ENCODE measurements at regions not wholly inside any gene's neighbourhood (a gene's known extent, or its start where the extent isn't known, plus 50 kb on each side); places are given as distances from the start of the nearest gene placed in this dataset.
"Not testable (repeated sequence)": the region's sequence is repeated elsewhere in the genome, so short reads cannot be mapped to it uniquely, and the experiment has no call there.

DNA sequence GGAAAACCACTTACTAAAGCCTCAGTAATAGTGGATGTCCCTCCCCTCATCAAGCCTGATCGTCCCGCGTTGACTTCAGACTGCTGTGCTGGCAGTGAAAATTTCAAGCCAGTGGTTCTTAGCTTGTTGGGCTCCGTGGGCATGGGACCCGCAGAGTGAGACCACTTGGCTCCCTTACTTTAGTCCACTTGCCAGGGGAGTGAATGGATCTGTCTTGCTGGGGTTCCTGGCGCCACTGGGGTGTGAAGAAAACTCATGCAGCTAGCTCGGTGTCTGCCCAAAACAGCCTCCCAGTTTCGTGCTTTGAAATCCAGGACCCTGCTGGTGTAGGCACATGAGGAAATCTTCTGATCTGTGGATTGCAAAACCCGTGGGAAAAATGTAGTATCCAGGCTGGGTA lies 480.0 kb upstream of the IZUMO3 start:
- no peak for DNase-seq

DNA sequence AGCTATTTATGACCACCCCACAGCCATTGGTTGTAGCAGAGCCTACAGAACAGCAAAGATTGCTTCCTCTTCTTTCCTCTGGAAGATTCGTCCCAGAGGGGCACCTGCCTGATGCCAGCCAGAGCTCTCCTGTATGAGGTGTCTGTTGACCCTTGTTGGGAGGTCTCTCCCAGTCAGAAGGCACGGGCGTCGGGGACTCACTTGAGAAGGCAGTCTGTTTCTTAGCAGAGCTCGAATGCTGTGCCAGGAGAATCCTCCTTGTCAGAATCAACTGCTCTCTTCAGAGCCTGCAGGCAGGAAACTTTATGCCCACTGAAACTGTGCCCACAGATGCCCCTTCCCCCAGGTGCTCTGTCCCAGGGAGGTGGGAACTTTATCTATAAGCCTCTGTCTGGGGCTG lies 479.5 kb upstream of the IZUMO3 start:
- DNase-seq = no peak

DNA sequence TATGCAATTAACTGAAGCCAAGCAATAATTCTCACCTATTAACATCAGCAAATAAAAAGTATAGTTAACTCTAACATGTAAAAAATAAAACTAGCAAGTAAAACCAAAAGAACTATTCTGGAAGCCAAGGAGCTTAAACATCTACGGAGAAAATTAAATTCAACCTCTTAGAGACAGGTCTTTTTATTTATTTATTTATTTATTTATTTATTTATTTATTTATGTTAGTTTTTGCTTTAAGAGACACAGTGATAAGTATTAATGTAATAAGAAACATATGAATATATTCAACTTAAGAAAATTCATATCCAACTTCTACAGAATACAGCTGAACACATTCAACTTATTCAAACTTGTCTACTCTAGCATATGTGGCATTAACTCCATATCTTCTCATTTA lies 472.1 kb upstream of the IZUMO3 start:
- DNase-seq = no peak

DNA sequence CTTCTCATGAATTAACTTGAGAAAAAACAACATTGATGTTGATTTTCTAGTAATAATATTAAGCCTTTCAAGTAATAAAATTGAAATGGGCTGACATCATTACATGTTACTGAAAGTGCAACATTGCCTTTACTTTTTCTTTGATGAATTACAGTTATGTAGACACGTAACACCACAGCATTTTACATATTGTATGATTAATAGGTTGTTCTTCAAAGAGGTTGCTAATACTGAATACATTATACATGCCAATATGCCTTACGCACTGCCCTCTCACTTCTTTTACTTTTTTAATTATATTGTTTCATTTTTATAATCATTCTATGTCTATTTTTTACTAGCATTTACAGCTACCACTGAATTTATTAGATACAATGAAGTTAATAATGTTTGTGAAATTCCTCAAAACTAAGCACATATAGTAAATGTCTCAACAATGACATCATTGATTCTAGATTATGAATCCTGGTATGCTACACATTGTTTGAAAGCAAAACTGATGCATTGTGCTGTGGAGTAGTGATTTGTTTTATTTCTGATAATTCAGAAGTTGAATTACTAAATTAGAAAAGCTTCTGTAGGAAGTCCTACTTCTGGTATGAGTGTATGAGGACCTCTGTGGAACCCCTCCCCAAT lies 464.4 kb upstream of the IZUMO3 start:
- DNase-seq = no peak

DNA sequence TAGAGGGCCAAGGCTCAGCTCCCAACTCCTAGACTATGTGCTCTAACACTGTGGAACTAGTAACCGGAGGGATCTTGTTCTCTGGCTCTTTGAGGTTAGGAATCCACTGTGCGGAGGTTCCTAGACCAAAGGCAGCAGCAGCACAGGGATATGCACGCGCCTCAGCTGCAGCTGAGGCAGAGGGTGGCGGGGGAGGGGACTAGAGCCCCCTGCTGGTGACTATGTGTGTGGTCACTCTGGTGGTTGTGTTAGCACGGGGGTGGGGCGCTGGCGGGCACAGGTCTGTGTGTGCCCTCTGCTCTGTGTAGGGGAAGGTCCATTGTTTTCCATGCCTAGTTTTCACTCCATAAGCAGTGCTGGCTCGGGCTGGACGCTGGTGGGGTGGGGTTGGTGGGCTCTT lies 458.0 kb upstream of the IZUMO3 start:
- no peak for DNase-seq

DNA sequence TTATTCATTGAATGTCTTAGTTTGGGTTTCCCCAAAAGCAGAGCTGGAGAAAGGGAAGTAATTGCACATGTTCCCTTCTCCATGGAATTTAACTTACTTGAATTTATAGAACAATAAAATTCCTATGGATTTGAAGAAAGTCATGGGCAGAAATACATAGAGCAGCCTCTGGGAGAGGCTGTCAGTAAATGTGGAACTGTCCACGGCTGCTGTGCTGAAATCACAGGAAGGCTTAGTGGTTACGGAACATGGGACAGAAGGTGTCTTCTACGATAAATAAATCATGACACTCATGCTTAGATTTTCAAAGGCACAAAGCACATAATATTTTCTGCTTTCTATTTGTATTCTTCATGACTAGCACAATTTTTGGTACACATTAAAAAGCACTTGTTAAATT lies 440.6 kb upstream of the IZUMO3 start:
- no peak for DNase-seq

DNA sequence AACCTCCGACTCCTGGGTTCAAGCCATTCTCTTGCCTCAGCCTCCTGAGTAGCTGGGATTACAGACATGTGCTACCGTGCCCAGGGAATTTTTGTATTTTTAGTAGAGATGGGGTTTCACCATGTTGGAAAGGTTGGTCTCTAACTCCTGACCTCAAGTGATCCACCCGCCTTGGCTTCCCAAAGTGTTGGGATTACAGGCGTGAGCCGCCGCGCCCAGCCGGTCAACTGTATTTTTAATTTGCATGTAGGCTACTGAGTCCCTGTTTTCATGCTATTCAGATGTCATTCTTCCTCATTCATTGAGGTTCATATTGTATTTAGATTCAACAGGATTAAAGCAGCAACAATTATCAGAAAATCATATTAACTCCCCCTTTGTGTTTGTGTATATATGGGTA lies 425.1 kb upstream of the IZUMO3 start:
- DNase-seq = not testable (repeated sequence)

DNA sequence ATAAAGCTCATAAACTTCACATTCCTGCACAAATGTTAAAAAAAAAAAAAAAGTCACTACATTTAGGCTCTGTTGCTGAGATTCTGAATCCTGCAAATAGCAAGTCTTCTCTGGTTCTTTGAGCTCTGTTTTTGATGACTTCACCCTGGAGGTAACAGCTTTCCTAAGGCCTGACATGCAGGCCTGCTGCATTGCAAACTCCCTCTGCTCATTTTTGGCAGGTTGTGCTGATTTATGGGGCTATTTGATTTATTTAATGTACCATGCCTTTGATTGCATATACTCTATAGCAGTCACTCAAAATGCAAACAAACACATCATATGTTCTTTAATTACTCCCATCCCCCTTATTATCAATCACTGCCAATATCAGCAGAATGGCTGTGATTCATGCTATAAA lies 416.1 kb upstream of the IZUMO3 start:
- no peak for DNase-seq

DNA sequence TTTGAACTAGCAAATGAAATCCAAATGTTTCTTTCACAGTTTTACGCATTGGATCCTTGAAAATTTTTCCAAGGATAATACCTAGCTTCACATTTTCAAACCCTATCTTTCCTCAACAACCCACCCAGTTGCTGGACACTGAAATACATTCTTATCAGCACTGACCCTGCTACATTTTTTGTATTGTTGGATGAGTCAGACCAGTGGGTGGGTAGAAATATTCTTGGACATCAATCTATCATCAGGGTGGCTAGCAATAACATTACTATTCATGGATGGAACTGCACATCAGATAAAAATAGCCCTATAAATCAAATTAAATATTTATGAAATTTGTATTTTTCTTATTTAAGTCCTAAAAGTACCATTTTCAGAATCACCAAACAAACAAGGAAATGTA lies 407.4 kb upstream of the IZUMO3 start:
- DNase-seq = no peak

DNA sequence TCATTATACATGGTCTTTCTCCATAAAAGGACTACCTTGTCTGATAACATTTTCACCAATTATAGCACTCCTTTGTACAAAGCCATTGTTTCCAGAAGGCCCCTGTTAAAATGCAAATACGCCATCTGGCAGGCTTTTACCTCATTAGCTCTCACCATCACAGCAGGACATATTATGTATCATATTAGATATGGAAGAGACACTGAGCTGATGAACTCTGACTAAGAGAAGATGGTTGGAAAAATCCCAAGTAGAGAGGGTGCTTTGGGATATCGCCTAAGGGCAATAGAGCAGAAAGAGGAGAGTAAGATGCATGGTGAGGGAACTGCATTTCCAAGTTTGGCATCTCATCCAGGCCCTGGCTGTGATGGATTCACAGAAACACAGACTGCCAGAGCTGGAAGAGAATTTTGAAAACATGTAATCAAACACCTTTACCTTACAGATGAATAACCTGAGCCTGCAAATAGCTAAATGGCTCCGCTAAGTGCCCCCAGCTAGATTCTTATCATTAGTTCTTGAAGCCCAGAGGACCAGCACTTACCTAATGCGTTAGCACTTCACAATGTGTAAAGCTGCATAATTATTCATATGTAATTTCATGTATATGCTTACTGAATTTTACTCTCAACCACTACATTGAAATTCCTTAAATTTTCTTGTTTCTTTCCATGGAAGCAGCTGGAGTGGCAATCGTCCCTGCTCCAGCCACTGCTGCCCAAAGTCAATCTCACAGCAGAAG lies 393.6 kb upstream of the IZUMO3 start:
- DNase-seq = no peak

DNA sequence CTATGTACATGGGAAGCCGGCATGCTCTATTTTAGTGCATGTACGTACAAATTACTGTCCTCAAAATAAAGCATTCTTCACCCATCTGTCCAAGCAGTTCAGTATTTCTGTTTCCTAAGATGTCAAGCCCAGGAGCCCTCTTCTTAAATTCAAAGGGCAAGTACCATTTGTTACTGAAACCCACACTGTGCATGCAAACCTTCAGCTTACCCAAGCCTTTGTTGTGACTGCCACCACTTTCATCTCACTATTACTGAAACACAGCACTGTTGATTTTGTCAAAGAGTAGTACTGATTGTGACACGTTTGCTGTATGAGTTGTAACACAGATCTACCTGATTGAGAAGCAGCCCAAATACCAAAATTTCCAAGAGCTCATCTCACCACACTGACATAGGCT lies 390.4 kb upstream of the IZUMO3 start:
- no peak for DNase-seq

DNA sequence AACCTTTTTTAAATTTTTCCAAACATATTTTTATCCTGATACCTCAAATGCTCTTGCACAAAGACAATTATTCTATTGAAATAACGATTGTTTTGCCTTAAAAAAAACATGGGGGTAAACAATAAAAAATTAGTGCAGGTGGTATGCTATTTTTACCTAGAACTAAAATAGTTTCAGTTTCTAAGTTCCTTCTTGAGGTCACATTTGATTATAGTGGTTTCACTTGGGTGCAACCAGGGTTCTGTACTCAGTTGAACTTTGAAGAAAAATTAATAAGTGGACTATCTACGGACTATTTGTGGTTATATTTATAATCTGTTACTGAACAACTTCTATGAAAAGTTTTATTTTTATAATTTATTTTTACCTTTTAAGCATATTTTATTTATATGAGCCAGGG lies 387.1 kb upstream of the IZUMO3 start:
- no peak for DNase-seq

DNA sequence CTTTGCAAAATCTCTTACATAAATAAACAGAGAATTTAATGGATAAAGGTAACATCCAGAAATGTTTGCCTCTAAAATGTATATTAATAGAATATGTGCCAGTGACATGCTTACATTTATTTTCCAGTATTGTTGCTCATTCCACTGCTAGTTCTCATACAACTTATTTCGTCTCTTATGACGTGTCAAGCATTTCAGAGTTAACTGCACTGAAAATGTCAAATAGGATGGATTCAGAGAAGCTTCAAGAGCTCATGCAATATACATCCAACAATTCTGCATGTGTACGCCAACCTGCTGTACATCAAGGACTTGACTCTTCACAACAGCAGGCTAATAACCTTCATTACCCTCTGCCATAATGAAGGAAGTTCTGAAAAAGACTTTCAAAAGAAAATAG lies 386.2 kb upstream of the IZUMO3 start:
- DNase-seq = no peak

DNA sequence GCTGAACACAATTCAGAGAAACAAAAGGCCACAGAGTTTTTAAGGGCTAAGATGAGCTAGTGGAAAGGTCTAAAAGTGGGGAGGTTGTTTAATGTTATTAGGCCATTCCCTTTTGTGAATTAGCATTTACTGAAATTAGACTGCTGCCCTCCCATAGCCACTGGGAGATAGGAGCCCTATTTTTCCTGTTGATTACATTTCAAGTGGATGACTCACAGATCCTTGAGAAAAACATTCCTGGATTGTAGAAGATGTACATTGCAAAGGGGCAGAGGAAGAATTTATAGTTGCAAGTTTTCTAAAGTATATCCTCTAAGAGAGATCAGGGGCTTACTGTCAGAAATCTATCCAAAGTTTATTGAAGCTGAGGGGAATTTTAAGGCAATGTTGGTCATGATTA lies 367.1 kb upstream of the IZUMO3 start:
- no peak for DNase-seq

DNA sequence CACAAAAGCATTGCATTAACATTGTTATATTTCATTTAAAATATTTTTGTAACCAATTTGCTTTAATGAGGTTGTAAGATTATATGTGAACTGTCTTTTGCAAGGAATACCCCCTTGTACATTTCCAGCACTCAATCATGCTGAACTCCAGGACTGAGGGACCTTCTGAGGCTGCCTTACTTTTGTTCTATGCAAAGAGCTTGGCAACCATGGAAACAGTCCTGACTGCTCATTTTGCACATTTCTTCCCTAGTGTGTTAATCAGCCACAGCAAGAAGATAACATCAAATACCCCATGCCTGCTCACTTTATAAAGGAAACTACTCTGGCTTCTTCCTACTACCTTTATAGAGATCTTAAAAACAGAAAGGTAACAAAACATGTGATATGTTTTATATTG lies 355.6 kb upstream of the IZUMO3 start:
- no peak for DNase-seq

DNA sequence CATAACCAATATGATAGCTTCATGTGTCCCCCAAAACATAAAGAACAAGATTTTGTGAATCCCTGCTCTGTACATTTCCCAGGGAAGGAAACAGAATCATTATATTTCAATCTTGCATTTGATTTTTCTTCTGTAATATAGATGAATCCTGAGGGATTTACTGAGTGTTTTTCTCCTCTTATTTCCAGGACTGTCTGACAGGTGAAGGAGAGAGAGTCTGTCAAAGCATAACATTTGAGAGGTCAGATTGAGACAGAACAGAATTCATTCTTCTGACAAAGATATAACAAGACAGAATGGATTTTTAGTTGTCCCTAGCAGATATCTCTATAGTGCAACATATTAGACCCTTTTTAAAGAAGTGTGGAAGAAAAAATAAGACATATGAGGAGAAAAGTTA lies 354.5 kb upstream of the IZUMO3 start:
- DNase-seq = no peak

DNA sequence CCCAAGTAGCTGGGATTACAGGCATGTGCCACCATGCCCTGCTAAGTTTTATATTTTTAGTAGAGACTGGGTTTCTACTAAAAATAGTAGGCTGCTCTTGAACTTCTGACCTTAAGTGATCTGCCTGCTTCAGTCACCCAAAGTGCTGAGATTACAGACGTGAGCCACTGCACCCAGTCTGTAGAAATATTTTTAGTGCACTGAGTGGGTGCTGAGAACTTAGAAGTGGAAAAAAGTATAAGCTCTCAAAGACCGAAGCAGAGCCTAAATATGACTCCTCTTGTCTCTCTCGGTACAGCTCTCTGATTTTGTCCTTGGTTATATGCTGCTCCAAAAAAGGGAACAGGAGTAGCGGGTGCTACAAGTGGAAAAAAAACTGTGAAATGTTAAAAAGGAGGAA lies 353.8 kb upstream of the IZUMO3 start:
- no peak for DNase-seq

DNA sequence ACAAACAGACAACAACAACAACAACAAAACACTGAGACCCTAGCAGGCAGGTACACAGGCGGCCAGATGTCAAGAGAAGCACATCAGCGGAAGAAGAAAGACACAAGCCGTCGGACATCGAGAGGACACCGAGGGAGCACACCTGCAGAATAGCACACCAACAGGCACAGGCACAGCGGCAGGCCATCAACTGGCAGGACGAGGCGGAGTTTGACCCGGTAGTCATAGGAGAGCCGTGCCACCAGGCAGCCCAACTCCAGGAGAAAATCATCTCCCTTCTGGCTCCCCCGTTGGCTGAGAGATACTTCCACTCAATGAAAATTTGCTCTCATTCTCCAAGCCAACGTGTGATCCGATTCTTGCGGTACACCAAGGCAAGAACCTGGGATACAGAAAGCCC lies 352.1 kb upstream of the IZUMO3 start:
- no peak for DNase-seq

DNA sequence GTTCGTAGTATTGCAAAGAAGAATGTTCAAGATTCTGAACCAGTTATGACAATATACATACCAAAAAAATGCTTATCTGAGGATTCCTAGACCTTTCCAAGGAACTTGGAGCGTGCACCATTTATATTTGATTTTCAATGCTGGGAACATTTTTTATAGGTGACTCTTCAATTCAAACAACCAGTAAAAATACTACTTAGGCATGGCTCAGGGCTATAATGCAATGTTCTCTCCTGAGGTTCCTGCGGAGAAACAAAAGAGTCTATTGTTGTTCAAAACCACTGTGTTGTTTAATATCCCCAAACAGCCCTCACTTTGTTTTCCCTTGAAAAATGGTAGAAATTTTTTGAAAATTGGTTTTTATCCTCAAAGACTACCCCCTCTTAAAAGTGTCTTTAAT lies 335.7 kb upstream of the IZUMO3 start:
- DNase-seq = no peak

DNA sequence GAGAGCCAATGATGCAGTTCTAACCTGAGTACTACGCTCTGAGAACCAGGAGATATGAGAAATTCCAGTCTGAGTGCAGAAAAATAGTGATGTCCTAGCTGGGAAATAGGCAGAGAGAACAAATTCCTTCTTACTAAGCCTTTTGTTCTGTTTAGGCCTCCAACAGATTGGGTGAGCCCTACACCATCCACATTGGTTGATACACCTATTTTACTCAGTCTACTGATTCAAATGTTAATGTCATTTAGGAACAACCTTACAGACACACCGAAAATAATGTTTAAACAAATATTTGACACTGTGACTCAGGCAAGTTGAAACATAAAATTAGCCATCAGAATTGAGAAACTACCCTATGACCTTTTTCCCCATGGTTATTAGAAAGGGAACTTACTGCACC lies 333.9 kb upstream of the IZUMO3 start:
- DNase-seq = no peak

DNA sequence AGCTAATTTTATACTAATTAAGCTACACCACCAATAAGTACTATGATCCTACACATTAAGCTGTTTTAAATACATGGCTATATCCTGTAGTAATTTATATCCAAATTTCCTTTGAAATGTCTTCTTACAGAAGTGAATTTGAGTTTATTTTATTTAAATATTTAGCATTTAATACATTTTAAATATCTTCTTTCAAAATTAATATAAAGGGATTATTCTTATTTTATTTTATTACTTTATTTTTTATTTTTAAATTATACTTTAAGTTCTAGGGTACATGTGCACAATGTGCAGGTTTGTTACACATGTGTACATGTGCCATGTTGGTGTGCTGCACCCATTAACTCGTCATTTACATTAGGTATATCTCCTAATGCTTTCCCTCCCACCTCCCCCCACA lies 310.9 kb upstream of the IZUMO3 start:
- DNase-seq = not testable (repeated sequence)

DNA sequence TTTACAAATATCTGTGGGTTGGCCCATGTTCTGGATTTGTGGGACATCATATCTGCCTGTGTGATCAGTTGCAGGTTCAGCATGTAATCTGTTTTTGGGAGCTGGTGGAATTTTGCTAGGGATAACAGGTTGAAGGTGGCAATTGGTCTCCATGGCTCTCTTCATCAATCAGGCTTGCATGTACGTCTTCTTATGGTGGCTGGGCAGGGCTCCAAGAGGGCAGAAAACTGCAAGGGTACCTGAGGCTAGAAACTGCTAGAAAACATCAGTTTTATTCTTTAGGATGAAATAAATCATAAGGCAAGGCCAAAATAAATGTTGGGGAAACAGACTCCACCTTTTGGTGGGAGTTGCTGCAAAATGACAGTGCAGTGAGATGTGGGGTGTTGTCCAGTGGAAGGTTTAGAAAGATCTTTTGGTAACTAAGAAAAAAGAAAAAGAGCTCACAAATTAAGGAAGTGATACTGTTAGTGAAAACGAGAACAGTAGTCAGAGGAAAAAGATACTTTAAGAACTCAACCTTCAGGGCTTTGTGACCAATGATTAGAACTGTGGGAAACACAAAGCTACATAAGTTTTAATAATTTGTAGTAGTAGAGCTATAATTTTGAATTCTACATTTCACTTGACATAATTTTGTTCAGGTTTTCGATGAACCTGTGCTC lies 300.7 kb upstream of the IZUMO3 start:
- no peak for DNase-seq

DNA sequence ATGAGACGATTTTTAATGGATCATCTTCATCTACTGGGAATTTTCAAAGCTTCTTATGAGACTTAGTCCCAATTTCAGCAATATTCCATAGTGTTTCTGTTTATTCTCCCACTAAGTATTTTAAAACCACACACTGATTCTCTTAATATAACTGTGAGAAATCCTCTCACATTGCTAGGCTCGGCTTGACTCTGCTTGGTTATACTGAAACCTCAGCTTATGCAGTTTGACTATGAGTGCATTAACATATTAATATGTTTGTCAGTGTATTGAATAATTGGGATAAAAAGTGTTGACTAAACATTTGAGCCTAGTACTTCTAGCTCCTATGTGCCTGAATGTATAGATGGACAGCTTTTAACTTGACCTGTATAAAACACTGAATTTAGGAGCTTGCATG lies 298.5 kb upstream of the IZUMO3 start:
- no peak for DNase-seq

DNA sequence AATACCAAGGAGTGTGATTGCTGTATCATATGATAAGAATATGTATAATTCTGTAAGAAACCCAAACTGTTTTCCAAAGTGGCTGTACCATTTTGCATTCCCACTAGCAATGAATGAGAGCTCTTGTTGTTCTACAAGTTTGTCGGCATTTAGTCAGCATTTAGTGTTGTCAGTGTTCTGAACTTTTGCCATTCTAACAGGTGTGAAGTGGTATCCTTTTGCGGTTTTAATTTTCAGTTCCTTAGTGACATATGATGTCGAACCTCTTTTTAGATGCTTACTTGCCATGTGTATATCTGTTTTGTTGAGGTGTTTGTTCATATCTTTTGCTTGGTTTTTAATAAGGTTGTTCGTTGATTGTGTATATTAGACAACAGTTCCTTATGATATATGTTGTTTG lies 296.3 kb upstream of the IZUMO3 start:
- DNase-seq = no peak

All from inflammatory macrophage (primary cell).